HAP-1 (cell line): ENCODE measurements at regions not wholly inside any gene's neighbourhood (a gene's known extent, or its start where the extent isn't known, plus 50 kb on each side); places are given as distances from the start of the nearest gene placed in this dataset.

Experiments used
- DNase-seq, 2 experiments: peaks; one replicate each; pipeline ENCODE4 v3.0.0-alpha.2; 2016 to 2020; ENCODE audit warnings: low spot score in 2 of 2
- H3K27me3 ChIP-seq: fragments of 250-450 bp; sonication (Bioruptor Pico); 2 replicates; pipeline ENCODE4 v1.5.1; 2020; ENCODE audit warnings: low read depth, mild to moderate bottlenecking, moderate library complexity
- H3K36me3 ChIP-seq: fragments of 250-450 bp; sonication (Bioruptor Pico); replicated peaks from 2 replicates; pipeline ENCODE4 v1.5.1; 2020; ENCODE audit warnings: mild to moderate bottlenecking
- H3K4me1 ChIP-seq: fragments of 250-450 bp; sonication (Bioruptor Pico); 2 replicates; pipeline ENCODE4 v1.5.1; 2020; ENCODE audit warnings: mild to moderate bottlenecking
- H3K4me3 ChIP-seq: fragments of 250-450 bp; sonication (Bioruptor Pico); 2 replicates; pipeline ENCODE4 v1.5.1; 2020; ENCODE audit warnings: mild to moderate bottlenecking, moderate library complexity
- H3K9me3 ChIP-seq: fragments of 250-450 bp; sonication (Bioruptor Pico); 2 replicates; pipeline ENCODE4 v1.5.1; 2020; ENCODE audit warnings: mild to moderate bottlenecking, moderate library complexity
- in situ Hi-C: fragments of 300-500 bp; cut with MboI; formaldehyde crosslinking; loops from 3 replicates; pipeline ENCODE4 v1.14.3; 2020; ENCODE audit warnings: low sequenced_read_pairs, inconsistent platforms, mixed read lengths

GRCh38 chr21:16033193-16033592, 303.4 kb downstream of the USP25 start:
- H3K27me3 ChIP-seq, result no peaks in the 10 kb centered on the region
- H3K4me3 ChIP-seq, result no peak overlapping the region
- no peaks in the 10 kb centered on the region for H3K9me3 ChIP-seq
- in situ Hi-C loops, result no loop called here
- H3K36me3 ChIP-seq, result no peaks in the 10 kb centered on the region
- no peak for DNase-seq
- no peaks in the 10 kb centered on the region for H3K4me1 ChIP-seq

- H3K36me3 ChIP-seq, result no peaks in the 10 kb centered on the region
- no peak overlapping the region for H3K4me3 ChIP-seq
- in situ Hi-C loops, result no loop called here
- no peaks in the 10 kb centered on the region for H3K27me3 ChIP-seq
- DNase-seq, result no peak
- H3K9me3 ChIP-seq, result no peaks in the 10 kb centered on the region
- no peaks in the 10 kb centered on the region for H3K4me1 ChIP-seq
These were observed 304.8 kb downstream of the USP25 start for GRCh38 chr21:16034446-16035190.

DNA sequence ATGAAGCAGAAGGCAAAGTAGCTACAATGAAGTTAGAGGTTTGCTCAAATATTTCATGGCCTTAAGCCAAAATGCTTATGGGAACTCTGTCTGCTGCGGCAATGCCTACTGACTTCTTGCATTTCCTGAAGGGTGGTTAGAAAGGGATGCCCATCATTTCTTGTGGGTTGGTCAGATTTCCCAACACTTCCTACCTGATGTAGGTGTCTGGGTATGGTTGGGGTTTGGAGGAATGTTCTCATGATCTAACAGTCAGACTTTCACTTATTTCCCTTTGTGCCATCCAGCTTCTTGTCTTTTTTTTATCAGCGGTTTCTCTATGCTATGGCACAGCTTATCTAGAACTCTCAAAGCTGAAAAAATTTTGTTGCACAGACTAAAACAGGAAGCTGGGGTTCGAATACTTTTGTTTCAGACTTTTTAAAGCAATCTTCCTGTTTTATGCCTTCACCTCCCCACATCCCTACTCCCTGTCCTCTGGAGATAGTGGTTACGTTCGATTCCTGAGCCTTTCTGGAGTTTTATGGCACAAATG, 307.7 kb downstream of the USP25 start:
- Histone ChIP-seq H3K36me3 (no peaks in the 10 kb centered on the region), H3K4me3 (no peak overlapping the region), H3K4me1 (no peaks in the 10 kb centered on the region), H3K9me3 (no peaks in the 10 kb centered on the region), H3K27me3 (no peaks in the 10 kb centered on the region)
- no peak for DNase-seq
- in situ Hi-C loops, result no loop called here

- Histone ChIP-seq H3K4me3 (no peak overlapping the region), H3K27me3 (no peaks in the 10 kb centered on the region), H3K9me3 (no peaks in the 10 kb centered on the region), H3K36me3 (no peaks in the 10 kb centered on the region), H3K4me1 (no peaks in the 10 kb centered on the region)
- DNase-seq, result no peak
- in situ Hi-C loops, result no loop called here
These were observed 310.8 kb downstream of the USP25 start for GRCh38 chr21:16040601-16041000.

DNA sequence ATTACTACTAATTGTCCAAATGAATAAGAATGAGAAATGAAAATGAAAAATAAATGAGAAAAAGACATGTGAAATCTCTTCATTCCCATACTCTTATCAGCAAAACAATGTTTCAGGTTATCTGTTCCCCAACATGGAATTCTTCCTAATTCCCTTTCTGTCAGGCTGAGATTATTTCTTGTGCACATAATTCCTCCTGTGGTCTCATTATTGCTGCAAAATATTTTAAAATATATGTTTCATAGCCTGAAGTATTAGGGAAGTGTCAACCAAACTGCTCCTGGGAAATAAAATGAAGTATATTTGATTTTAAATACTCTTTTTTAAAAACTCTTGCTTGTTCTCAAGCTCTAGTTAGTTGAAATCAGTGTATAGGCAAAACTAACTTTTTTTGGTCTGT, 314.9 kb downstream of the USP25 start:
- Histone ChIP-seq H3K4me1 (no peaks in the 10 kb centered on the region), H3K36me3 (no peaks in the 10 kb centered on the region), H3K4me3 (no peak overlapping the region), H3K9me3 (no peaks in the 10 kb centered on the region), H3K27me3 (no peaks in the 10 kb centered on the region)
- no peak for DNase-seq
- in situ Hi-C loops, result no loop called here

GRCh38 chr21:16046656-16047330, 317.0 kb downstream of the USP25 start:
- no peak for DNase-seq
- in situ Hi-C loops, result no loop called here
- H3K4me3 ChIP-seq, result no peak overlapping the region
- H3K4me1 ChIP-seq, result no peaks in the 10 kb centered on the region
- H3K9me3 ChIP-seq, result no peaks in the 10 kb centered on the region
- H3K27me3 ChIP-seq, result no peaks in the 10 kb centered on the region
- no peaks in the 10 kb centered on the region for H3K36me3 ChIP-seq

GRCh38 chr21:16047904-16048303, 318.1 kb downstream of the USP25 start:
- Histone ChIP-seq H3K9me3 (no peaks in the 10 kb centered on the region), H3K36me3 (no peaks in the 10 kb centered on the region), H3K4me3 (no peak overlapping the region), H3K4me1 (no peaks in the 10 kb centered on the region), H3K27me3 (no peaks in the 10 kb centered on the region)
- in situ Hi-C loops, result no loop called here
- DNase-seq, result no peak

DNA sequence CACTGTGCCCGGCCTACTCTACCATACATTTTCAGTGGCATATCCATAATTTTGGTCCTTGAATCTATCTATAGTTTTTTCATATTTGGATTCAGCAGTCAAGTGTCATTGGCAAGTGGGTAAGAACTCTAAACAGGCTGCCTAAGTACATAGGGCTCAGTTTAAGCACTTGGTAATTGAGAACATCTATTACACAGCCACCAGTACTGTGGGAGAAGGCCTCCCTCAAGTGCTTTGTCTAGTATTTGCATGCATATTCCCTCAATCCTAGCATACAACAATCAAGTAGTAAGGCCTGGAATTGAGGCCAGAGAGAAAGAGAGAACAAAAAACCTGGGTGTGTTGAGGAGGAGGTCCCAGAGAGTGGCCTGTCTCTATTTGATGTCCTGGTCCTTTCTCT, 325.2 kb downstream of the USP25 start:
- in situ Hi-C loops, result no loop called here
- Histone ChIP-seq H3K4me1 (no peaks in the 10 kb centered on the region), H3K27me3 (no peaks in the 10 kb centered on the region), H3K9me3 (no peaks in the 10 kb centered on the region), H3K36me3 (no peaks in the 10 kb centered on the region), H3K4me3 (no peak overlapping the region)
- no peak for DNase-seq

DNA sequence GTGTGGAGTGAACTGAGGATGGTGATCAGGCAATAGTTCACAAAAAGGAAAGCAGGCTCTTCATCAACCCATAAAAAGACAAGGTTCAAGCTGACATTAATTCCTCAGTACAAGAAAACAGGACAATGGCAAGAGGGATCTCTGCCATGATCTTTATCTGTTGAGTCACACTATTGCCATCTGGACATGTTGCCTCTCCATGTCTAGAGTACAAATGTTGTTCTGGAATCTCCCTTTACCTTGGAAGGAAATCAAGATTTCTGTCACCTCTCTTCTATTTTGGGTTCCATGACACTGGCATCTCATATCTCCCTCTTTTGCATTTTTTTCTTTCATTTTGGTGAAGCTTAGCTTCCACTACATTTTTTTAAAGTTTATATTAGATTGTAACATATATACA, 329.1 kb downstream of the USP25 start:
- H3K27me3 ChIP-seq, result no peaks in the 10 kb centered on the region
- H3K4me3 ChIP-seq, result no peak overlapping the region
- peaks cover 5% of the 10 kb centered on the region; the same call in 1 of the 2 replicates for H3K9me3 ChIP-seq
- no peak for DNase-seq
- H3K4me1 ChIP-seq, result no peaks in the 10 kb centered on the region
- in situ Hi-C loops, result no loop called here
- H3K36me3 ChIP-seq, result no peaks in the 10 kb centered on the region

DNA sequence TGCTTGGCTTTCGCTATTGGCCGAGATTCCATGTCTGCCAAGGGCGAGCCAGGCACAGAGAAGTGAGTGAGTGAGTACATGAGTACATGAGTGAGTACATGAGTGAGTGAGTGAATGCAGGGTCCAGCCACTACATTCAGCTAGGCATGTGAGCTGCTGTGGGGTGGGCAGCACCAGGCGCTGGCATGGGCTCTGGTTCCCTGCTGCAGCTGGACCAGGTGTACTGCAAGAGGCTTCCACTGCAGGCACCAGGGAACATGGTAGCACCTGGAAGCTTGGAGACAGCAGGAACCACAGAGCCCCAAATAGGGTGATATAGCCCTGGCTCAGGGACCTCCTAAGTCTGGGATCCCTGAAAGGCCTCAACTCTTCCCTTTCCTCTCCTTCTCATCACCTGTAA, 330.2 kb downstream of the USP25 start:
- in situ Hi-C loops, result no loop called here
- H3K36me3 ChIP-seq, result no peaks in the 10 kb centered on the region
- H3K4me3 ChIP-seq, result no peak overlapping the region
- no peaks in the 10 kb centered on the region for H3K27me3 ChIP-seq
- no peaks in the 10 kb centered on the region for H3K4me1 ChIP-seq
- peaks cover 5% of the 10 kb centered on the region; the same call in 1 of the 2 replicates for H3K9me3 ChIP-seq
- no peak for DNase-seq

- Histone ChIP-seq H3K9me3 (peaks cover 5% of the 10 kb centered on the region; the same call in 1 of the 2 replicates), H3K27me3 (no peaks in the 10 kb centered on the region), H3K36me3 (no peaks in the 10 kb centered on the region), H3K4me1 (no peaks in the 10 kb centered on the region), H3K4me3 (no peak overlapping the region)
- DNase-seq, result no peak
- in situ Hi-C loops, result no loop called here
These were observed 331.4 kb downstream of the USP25 start for GRCh38 chr21:16061194-16061593.

GRCh38 chr21:16069178-16070112, 339.7 kb downstream of the USP25 start:
- H3K27me3 ChIP-seq, result no peaks in the 10 kb centered on the region
- in situ Hi-C loops, result no loop called here
- no peak for DNase-seq
- no peak overlapping the region for H3K4me3 ChIP-seq
- no peaks in the 10 kb centered on the region for H3K36me3 ChIP-seq
- no peaks in the 10 kb centered on the region for H3K9me3 ChIP-seq
- H3K4me1 ChIP-seq, result peaks cover 28% of the 10 kb centered on the region

- Histone ChIP-seq H3K27me3 (no peaks in the 10 kb centered on the region), H3K4me1 (peaks cover 28% of the 10 kb centered on the region), H3K9me3 (no peaks in the 10 kb centered on the region), H3K36me3 (no peaks in the 10 kb centered on the region), H3K4me3 (peak overlapping the region; percentile 9)
- in situ Hi-C loops, result no loop called here
- DNase-seq, result peak; percentile 67 to 70
These were observed 340.4 kb downstream of the USP25 start for GRCh38 chr21:16070207-16070651.
